ENCODE measurements at regions not wholly inside any gene's neighbourhood (a gene's known extent, or its start where the extent isn't known, plus 50 kb on each side); places are given as distances from the start of the nearest gene placed in this dataset.

DNA sequence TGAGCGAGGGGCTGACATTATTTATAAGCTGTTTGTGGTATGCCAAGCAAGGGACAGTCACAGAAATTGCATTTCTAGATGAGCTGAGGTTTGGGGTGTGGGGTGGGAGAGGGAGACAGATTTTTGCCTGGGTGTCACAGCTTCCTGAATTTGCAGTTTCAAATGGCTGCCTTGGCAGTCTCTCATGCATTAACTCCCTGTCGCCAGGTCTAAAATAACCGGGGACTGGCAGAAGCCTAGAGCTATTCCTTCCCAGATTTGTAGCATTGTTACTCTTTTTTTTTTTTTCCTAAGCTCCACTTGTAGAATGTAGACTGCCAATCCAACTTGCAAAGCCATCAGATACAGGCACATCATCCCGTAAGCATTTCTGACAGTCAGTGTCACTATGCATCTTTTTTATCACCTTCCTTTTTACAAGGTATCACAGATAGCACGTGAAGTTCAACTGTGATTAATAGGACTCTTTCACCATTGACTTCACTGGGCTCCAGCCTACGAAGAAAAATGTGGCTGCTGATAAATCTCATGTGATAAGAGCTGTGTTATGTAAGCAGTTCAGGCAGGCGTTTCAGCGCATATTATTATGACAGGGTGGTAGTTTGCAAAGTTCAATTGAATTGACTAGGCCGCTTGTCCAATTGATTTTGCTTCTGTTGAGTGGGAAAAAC is 130.7 kb upstream of the CELF2 start:
- TF ChIP-seq, protein P1, sequence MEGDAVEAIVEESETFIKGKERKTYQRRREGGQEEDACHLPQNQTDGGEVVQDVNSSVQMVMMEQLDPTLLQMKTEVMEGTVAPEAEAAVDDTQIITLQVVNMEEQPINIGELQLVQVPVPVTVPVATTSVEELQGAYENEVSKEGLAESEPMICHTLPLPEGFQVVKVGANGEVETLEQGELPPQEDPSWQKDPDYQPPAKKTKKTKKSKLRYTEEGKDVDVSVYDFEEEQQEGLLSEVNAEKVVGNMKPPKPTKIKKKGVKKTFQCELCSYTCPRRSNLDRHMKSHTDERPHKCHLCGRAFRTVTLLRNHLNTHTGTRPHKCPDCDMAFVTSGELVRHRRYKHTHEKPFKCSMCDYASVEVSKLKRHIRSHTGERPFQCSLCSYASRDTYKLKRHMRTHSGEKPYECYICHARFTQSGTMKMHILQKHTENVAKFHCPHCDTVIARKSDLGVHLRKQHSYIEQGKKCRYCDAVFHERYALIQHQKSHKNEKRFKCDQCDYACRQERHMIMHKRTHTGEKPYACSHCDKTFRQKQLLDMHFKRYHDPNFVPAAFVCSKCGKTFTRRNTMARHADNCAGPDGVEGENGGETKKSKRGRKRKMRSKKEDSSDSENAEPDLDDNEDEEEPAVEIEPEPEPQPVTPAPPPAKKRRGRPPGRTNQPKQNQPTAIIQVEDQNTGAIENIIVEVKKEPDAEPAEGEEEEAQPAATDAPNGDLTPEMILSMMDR (IDR thresholded peaks at IDR 0.05; ENCODE audit: low read length), result no peak
- no peak for TF ChIP-seq EZH2 (IDR thresholded peaks at IDR 0.05; ENCODE audit: borderline replicate concordance, low read length)
